Astrocyte (in vitro differentiated cells and primary cell): ENCODE measurements at regions not wholly inside any gene's neighbourhood (a gene's known extent, or its start where the extent isn't known, plus 50 kb on each side); places are given as distances from the start of the nearest gene placed in this dataset.

Experiments
- DNase-seq: peaks from one replicate; pipeline ENCODE4 v3.0.0-alpha.2; 2010; ENCODE audit warnings: low read depth
- FAIRE-seq: peaks from 2 replicates; lab custom pipeline; 2011; peaks lifted over from hg19 to GRCh38; lab: Jason Lieb, UNC
- H2AFZ ChIP-seq: 2 replicates; pipeline ENCODE4 v1.6.0; 2012; ENCODE audit warnings: low read depth, low read length, inconsistent platforms
- H3K27ac ChIP-seq: 2 replicates; pipeline ENCODE4 v1.5.1; 2011; ENCODE audit warnings: low read depth, low read length, inconsistent platforms
- H3K27me3 ChIP-seq: 2 replicates; pipeline ENCODE4 v1.6.0; 2011; ENCODE audit warnings: low read length, inconsistent platforms; ENCODE audit not compliant: insufficient read depth
- H3K36me3 ChIP-seq: 2 replicates; pipeline ENCODE4 v1.5.1; 2011; ENCODE audit warnings: low read length, inconsistent platforms; ENCODE audit not compliant: insufficient read depth
- H3K4me1 ChIP-seq: 2 replicates; pipeline ENCODE4 v1.5.1; 2011; ENCODE audit warnings: low read length, inconsistent platforms; ENCODE audit not compliant: insufficient read depth
- H3K4me2 ChIP-seq: 2 replicates; pipeline ENCODE4 v1.6.0; 2012; ENCODE audit warnings: low read length, inconsistent platforms
- H3K4me3 ChIP-seq: 2 replicates; pipeline ENCODE4 v1.5.1; 2011; ENCODE audit warnings: low read depth, mild to moderate bottlenecking, low read length, inconsistent platforms; ENCODE audit not compliant: insufficient read depth
- H3K79me2 ChIP-seq: 2 replicates; pipeline ENCODE4 v1.6.0; 2012; ENCODE audit warnings: mild to moderate bottlenecking, low read length, inconsistent platforms; ENCODE audit not compliant: insufficient read depth
- H3K9ac ChIP-seq: 2 replicates; pipeline ENCODE4 v1.6.0; 2012; ENCODE audit warnings: mild to moderate bottlenecking, low read length, inconsistent platforms
- H3K9me3 ChIP-seq: 2 replicates; pipeline ENCODE4 v1.5.1; 2012; ENCODE audit warnings: low read depth, mild to moderate bottlenecking, low read length, inconsistent platforms; ENCODE audit not compliant: insufficient read depth
- H4K20me1 ChIP-seq: 2 replicates; pipeline ENCODE4 v1.6.0; 2012; ENCODE audit warnings: low read length, inconsistent platforms; ENCODE audit not compliant: insufficient read depth
- H3K27ac Mint-ChIP-seq: one replicate; pipeline ENCODE4 v1.8.0; 2021; ENCODE audit warnings: mild to moderate bottlenecking, mixed read lengths; ENCODE audit not compliant: unreplicated experiment
- H3K27me3 Mint-ChIP-seq: one replicate; pipeline ENCODE4 v1.8.0; 2021; ENCODE audit warnings: low read depth, mixed read lengths; ENCODE audit not compliant: unreplicated experiment
- H3K36me3 Mint-ChIP-seq: one replicate; pipeline ENCODE4 v1.8.0; 2021; ENCODE audit warnings: low read depth, mixed read lengths; ENCODE audit not compliant: unreplicated experiment
- H3K4me1 Mint-ChIP-seq: one replicate; pipeline ENCODE4 v1.8.0; 2021; ENCODE audit warnings: low read depth, mixed read lengths; ENCODE audit not compliant: unreplicated experiment
- H3K4me3 Mint-ChIP-seq: one replicate; pipeline ENCODE4 v1.8.0; 2021; ENCODE audit warnings: mild to moderate bottlenecking, moderate library complexity, mixed read lengths; ENCODE audit not compliant: unreplicated experiment
- H3K9me3 Mint-ChIP-seq: one replicate; pipeline ENCODE4 v1.8.0; 2021; ENCODE audit warnings: mild to moderate bottlenecking, mixed read lengths; ENCODE audit not compliant: unreplicated experiment
- CTCF ChIP-seq: IDR thresholded peaks from 2 replicates; pipeline ENCODE4 v1.5.1; 2011; ENCODE audit warnings: low read depth, mild to moderate bottlenecking, inconsistent platforms, low read length, moderate library complexity; ENCODE audit not compliant: insufficient read depth
- EZH2 ChIP-seq: IDR thresholded peaks from 2 replicates; pipeline ENCODE4 v1.6.1; 2012; ENCODE audit warnings: mild to moderate bottlenecking, low read length, inconsistent platforms; ENCODE audit not compliant: insufficient read depth

GRCh38 chr20:51305316-51306052 is 237.0 kb downstream of the NFATC2 start:
- DNase-seq: no peak
- no peak overlapping the region for H3K4me3 Mint-ChIP-seq
- FAIRE-seq: no peak
- TF ChIP-seq CTCF: no peak
- no peak for TF ChIP-seq EZH2
- peaks cover 9% of the 10 kb centered on the region for H3K9me3 ChIP-seq
- H3K36me3 Mint-ChIP-seq: no peaks in the 10 kb centered on the region
- no peak overlapping the region for H2AFZ ChIP-seq
- no peak overlapping the region for H3K4me2 ChIP-seq
- no peak overlapping the region for H3K4me3 ChIP-seq
- no peaks in the 10 kb centered on the region for H3K27me3 ChIP-seq
- H3K27ac ChIP-seq: no peak overlapping the region
- peaks cover 13% of the 10 kb centered on the region for H3K9me3 Mint-ChIP-seq
- no peak overlapping the region for H3K27ac Mint-ChIP-seq
- no peaks in the 10 kb centered on the region for H3K27me3 Mint-ChIP-seq
- H3K79me2 ChIP-seq: no peaks in the 10 kb centered on the region
- no peaks in the 10 kb centered on the region for H3K4me1 ChIP-seq
- no peaks in the 10 kb centered on the region for H3K36me3 ChIP-seq
- H3K9ac ChIP-seq: no peak overlapping the region
- H4K20me1 ChIP-seq: no peaks in the 10 kb centered on the region
- peaks cover 18% of the 10 kb centered on the region for H3K4me1 Mint-ChIP-seq

GRCh38 chr20:51303731-51304670 is 238.5 kb downstream of the NFATC2 start:
- H3K36me3 ChIP-seq: no peaks in the 10 kb centered on the region
- no peaks in the 10 kb centered on the region for H3K36me3 Mint-ChIP-seq
- H3K4me2 ChIP-seq: no peak overlapping the region
- H3K4me1 Mint-ChIP-seq: peaks cover 14% of the 10 kb centered on the region
- no peak overlapping the region for H3K4me3 ChIP-seq
- H2AFZ ChIP-seq: no peak overlapping the region
- H3K9me3 Mint-ChIP-seq: peaks cover 17% of the 10 kb centered on the region
- no peaks in the 10 kb centered on the region for H3K27me3 ChIP-seq
- H3K9ac ChIP-seq: no peak overlapping the region
- FAIRE-seq (no peak), DNase-seq (no peak)
- no peak for TF ChIP-seq CTCF
- no peak for TF ChIP-seq EZH2
- H3K9me3 ChIP-seq: peaks cover 16% of the 10 kb centered on the region
- H3K27ac ChIP-seq: no peak overlapping the region
- H3K4me1 ChIP-seq: no peaks in the 10 kb centered on the region
- no peaks in the 10 kb centered on the region for H4K20me1 ChIP-seq
- H3K27me3 Mint-ChIP-seq: no peaks in the 10 kb centered on the region
- H3K79me2 ChIP-seq: no peaks in the 10 kb centered on the region
- no peak overlapping the region for H3K27ac Mint-ChIP-seq
- H3K4me3 Mint-ChIP-seq: no peak overlapping the region
